ENCODE measurements at regions not wholly inside any gene's neighbourhood (a gene's known extent, or its start where the extent isn't known, plus 50 kb on each side); places are given as distances from the start of the nearest gene placed in this dataset.
"Not testable (repeated sequence)": the region's sequence is repeated elsewhere in the genome, so short reads cannot be mapped to it uniquely, and the experiment has no call there.

DNA sequence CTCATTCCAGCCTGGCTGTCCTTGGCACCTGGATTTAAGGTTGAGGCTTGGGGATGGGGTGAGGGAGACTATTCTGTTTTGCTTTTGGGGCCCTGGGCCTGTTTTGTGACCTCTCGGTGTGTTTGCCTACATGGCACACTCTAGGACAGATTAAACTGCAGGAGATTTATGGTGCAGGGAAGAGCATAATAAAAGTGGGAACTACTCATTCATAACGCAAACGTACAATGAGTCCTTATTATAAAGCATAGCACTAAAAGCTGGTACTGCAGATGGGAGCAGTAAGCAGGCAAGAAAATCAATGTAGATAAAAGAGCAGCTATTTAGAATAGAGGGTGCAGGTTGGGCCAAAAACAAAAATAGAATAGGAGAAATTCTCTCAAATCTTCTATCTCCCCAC, 238.4 kb downstream of the ACTR3 start:
- DNase-seq (ENCODE audit: extremely low read depth, low read depth) = no peak

DNA sequence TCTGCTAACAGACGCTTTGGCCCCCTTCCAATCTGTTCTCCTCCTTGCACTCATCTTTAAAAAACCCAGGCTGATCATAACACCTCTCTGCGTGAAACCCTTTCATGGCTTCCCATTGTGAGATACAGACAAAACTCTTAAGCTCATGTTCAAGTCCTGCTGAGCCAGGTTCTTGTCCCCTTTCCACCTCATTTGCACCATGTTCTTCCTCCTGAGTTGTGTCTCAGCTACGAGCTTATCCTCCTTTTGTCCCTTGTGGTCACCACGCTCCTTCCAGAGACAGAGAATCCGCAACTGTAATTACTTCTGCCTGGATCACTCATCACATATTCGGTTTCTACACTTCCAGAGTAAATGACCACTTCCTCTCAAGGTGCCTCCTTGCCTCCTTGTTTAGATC, 238.8 kb downstream of the ACTR3 start:
- no peak for DNase-seq (ENCODE audit: extremely low read depth, low read depth)

DNA sequence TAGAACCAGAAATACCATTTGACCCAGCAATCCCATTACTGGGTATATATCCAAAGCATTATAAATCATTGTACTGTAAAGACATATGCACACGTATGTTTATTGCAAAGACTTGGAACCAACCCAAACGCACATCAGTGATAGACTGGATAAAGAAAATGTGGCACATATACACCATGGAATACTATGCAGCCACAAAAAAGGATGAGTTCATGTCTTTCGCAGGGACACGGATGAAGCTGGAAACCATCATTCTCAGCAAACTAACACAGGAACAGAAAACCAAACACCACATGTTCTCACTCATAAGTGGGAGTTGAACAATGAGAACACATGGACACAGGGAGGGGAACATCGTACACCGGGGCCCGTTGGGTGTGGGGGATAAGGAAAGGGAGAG, 242.2 kb downstream of the ACTR3 start:
- DNase-seq (ENCODE audit: extremely low read depth, low read depth) = not testable (repeated sequence)

DNA sequence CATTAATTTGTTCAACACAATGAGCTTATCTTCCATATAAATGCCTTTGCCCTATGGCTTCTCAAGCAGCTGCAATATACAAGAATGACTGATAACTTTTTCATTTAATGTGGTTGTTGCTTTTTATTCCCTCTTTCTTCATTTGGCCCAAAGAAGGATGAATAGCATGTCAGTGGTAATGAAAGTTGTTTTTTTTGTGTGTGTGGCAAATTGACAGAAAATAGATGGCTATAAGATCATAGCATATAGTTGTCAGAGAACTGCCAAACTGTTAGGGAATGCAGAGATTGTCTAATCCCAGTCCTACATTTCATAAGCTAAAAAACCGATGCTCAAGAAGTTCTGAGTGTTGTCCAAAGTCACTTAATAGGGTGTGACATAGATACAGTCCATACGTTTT, 244.3 kb downstream of the ACTR3 start:
- no peak for DNase-seq (ENCODE audit: extremely low read depth, low read depth)

DNA sequence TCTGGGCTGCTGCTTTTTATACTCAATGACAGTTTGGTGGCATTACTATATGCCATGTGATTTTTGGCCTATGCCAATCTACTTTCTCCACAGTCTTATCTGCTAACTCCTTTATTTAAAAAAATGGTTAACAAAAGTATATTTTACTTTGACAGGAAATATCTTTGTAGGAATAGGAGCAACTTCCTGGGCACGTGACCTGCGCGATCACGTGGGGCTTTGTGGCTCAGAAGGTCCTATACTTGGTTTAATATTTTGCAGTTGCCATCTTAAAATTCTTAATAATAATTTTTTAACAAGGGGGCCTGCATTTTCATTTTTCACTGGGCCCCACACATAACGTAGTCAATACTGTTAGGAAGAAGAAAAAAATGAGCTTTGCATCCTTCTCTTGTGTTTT, 249.7 kb downstream of the ACTR3 start:
- no peak for DNase-seq (ENCODE audit: extremely low read depth, low read depth)

DNA sequence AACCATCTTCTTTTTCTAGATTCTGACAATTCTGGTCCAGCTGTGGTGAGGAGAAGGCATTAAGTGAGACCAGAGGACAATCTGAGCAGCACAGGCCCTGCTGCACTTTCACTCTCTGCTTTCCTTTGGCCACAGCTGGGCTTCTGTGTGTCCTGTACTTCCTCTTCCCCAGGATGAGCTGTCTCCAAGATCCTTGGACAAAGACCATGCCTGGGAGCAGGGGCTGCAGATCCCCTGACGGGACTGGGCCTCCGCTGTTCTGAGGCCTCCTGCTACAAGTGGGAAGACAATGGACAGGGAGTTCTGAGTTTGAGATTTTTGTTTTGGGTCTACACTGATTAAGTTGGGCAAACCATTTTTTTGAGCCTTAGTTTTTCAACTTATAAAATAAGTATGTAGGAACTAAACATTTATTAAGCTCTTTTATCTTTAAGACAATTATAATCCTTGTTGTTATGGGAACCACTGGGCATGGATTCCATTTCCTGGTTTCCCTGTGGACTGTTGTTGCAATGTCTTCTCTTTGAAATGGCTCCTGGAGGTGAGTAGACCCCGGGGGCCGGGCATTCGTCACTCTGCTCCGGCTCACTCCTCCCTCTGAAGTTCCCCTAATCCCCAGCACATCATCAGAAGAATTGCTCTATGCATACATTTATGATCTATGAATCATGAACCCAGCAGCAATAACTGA, 266.6 kb downstream of the ACTR3 start:
- DNase-seq (ENCODE audit: extremely low read depth, low read depth) = no peak

DNA sequence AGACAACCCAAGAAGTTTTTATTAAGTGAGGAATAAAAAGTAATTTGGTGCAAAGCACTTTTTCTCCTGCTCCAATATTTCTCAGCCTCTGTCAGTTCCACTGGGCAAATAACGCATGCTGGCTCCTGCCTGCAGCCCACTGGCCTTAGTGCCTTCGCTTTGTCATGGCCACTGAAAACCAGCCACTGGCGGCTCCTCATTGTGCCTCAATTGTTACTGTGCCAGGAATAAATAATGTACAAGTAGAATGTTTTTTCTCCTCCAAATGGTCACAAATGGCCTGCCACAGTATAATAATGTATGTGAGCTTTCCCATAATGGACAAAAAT, 267.1 kb downstream of the ACTR3 start:
- DNase-seq (ENCODE audit: extremely low read depth, low read depth) = no peak

DNA sequence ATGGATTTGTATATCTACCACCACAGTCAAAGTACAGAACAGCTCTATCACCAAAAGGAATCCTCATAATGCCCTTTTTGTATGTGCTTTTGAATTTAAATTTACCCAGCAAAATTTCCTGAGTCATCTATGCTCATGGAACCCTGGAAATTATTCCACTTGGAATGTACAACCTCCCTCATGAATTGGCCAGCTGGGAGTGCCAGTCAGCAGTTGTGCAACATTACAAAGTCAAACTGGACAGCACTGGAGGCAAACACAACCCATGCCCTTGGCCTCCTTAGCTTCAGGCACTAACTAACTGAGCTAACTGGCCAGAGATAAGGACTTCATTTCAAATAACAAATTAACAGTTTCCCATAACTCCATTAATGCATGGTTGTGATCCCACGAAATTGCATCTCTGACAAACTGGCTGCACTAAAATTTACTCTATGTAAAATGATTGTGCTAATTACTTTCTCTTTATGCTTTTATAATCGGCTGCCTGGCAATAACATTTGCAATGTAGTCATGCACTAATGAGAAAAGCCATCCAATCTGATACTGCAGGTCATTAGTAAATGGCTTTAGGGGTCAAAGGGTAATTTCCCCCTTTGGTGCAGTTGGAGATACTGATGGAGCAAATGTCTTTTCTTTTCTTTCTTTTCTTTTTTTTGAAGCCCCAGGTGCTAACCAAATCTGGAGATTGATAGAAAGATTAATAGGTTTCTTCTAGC, 270.5 kb downstream of the ACTR3 start:
- no peak for DNase-seq (ENCODE audit: extremely low read depth, low read depth)

DNA sequence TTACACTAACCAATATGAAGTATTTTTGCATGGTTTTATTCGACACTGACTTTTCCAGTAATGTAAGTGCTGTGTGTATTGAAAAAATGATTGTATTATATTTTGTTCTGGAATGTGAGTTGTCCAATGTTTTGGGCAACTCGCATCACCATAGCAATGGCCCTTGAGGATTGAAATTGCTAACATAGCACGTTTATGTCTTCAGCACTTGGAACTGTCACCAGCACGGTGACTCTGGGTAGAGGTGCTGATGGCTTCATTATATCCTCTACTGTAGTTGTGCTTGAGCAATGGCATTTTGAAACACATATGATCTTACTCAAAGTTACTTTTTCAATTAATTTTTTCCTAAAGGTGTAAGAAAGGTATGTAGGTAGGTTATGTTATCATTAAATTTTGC, 271.5 kb downstream of the ACTR3 start:
- no peak for DNase-seq (ENCODE audit: extremely low read depth, low read depth)

DNA sequence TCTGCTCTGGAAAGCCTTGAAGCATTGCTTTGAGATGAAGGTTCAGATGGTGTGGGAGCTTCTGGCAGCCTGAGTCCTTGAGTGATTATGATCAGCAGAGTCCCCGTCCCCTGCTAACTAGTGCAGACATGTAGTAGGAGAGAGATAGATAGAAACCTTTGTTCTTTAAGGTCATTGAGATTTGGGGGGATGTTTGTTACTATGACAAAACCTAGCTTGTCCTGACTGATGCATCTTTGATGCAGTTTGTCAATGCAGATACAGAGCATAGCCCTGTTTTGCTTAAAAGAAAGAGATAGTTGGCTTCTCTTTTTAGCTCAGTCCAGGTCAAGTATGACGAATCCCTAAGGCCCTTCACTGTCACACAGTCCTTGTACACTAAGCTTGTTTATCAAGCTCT, 274.6 kb upstream of the DPP10 start:
- DNase-seq (ENCODE audit: extremely low read depth, low read depth) = no peak

DNA sequence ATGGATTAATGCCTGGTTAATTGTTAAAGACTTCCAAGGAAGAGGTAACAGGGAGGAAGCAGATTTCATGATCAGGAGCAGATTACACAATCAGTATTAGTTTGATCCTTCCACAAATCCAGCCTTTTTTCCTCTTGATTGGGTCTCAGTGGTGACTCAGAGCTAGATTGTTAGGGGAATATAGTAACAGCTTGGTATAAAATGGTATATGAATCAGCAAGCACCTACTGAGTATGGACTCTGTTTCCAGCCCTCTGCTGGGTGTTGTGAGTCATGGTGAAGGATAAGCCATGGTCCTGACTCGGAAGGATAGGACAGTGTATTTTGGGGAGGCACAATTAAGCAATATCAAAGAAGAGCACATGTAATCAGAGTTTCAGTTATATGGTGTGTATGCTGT, 272.4 kb upstream of the DPP10 start:
- DNase-seq (ENCODE audit: extremely low read depth, low read depth) = no peak

DNA sequence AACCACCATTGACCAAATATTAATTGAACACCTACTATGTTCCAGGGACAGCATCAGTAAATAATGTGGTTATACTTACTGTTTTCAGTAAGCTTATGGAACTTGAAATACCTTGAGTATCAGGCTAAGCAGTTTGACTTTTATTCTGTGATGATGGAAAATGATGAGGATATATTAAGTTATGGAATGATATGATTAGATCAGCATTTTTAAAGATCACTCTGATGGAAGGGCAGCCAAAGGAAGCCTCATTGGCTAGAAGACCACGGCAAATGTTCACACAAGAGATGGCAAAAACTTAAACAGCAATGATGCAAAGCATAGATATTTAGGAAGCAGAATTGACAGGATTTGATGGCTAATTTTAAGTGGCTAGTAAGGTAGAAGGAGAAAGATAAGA, 266.9 kb upstream of the DPP10 start:
- no peak for DNase-seq (ENCODE audit: extremely low read depth, low read depth)

DNA sequence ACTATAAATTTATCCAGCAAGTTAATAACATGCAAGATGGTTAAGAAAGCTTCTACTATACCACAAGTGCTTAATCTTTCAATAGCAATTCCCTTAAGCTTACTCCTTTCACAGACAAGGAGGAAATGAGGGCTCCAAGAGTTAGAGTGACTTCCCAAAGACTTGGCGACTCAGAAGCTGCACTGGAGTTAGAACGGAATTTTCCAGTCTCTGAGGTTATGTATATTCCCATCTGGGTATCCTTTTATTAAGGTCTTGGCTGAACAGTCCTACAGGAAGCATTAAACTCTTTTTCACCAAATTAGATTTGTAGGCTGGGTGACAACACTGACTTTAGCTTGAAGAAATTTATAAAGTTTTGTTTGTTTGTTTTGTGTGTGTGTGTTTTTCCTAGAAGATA, 256.9 kb upstream of the DPP10 start:
- no peak for DNase-seq (ENCODE audit: extremely low read depth, low read depth)

DNA sequence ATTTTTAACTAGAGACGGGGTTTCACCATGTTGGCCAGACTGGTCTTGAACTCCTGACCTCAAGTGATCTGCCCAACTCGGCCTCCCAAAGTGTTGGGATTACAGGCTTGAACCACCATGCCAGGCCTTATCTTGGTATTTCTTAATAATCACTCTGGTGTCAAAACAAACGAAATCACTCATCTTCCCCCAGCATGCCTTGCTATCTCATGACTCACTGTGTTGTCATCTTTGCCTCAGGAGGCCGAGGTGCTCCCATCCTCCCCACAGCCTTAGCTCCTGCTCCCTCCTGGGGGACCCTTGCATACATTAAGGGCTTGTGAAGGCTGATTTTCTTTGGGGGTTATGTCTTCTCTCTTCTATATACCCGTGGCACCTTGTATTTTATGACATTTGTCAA, 250.1 kb upstream of the DPP10 start:
- DNase-seq (ENCODE audit: extremely low read depth, low read depth) = peak; percentile 49

DNA sequence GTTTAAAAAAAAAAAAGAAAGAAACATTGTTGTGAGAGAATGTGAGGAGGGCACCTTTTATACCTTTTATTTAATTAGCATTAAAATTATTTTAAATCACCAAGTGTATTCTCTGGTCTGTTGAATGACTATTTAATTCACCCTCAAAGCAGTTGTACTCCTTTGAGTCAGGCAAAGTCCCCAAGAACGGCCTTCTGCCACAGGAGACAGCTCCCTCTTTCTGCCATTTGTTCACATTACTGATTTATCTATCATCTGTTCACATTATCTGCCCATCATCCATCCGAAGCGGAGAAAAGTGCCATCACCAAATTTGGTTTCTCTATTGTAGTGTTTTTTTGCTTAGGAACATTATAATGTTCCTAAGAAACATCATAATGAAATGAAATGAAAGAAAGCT, 240.7 kb upstream of the DPP10 start:
- DNase-seq (ENCODE audit: extremely low read depth, low read depth) = peak; percentile 14

DNA sequence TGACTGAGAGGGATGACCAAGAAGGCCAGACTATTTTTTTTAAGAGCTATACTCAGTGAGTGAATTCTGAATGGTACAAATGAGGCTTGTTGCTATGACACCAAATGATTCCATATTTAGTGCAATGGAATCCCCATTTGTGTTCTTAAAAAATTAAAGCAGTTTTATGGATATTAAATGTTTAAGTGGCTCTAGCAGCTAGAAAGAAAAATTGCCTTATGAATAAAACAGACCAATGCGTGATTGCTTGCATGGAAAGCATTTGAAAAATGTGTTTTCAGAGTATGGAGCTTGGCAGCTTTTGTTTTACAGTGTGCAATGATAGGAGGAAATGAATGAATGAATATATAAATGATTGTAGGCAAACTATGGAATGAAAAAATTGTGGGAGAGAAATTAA, 238.8 kb upstream of the DPP10 start:
- no peak for DNase-seq (ENCODE audit: extremely low read depth, low read depth)

DNA sequence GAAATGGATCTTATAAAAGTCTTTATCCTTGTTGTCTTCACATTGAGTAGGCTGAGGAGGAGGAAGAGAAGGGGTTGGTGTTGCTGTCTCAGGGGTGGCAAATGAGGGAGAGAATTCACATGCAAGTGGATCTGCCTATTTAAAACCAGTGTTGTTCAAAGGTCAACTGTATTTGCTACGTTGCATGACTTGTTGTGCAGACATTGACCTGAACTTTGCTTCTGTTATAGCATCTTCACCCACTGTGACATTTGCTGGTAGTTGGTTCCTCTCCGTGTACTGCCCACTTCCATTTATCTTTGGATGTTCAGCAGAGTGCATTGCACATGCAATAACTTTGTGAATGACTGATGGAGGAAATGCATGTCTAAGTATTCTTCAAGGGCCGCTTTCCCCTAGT, 228.6 kb upstream of the DPP10 start:
- DNase-seq (ENCODE audit: extremely low read depth, low read depth) = no peak

DNA sequence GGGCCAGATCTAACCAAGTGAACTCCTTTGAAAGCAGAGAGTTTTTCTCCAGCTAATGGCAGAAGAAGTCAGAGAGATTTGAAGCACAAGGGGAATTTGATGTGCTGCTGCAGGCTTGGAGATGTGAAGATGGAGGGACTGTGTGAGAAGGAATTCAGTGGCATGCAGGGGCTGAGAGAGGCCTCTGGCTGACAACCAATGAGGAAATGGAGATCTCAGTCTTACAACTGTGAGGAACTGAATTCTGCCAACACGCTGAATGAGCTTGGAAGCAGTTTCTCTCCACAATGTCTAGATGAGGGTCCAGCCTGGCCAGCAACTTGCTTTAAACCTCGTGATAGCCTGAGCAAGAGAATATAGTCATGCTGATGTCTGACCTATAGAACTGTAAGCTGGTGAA, 224.1 kb upstream of the DPP10 start:
- no peak for DNase-seq (ENCODE audit: extremely low read depth, low read depth)

DNA sequence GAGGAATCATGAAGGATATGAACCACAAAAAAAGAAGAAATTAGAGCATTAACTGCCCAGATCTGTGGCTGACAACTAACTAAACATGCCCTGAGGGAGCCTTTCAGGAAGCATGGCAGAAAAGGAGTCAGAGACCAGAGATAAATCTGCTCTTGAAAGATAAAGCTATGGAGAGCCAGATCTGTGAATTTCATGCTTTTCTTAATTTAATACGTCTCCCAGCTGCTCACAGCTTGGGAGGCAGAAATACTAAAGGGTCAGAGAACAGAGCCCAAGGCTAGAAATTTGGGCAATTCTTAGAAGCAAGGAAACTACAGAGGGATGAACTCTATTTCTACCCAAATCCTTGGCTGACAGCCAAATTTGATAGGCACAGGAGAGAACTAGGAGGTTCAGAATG, 223.0 kb upstream of the DPP10 start:
- no peak for DNase-seq (ENCODE audit: extremely low read depth, low read depth)

DNA sequence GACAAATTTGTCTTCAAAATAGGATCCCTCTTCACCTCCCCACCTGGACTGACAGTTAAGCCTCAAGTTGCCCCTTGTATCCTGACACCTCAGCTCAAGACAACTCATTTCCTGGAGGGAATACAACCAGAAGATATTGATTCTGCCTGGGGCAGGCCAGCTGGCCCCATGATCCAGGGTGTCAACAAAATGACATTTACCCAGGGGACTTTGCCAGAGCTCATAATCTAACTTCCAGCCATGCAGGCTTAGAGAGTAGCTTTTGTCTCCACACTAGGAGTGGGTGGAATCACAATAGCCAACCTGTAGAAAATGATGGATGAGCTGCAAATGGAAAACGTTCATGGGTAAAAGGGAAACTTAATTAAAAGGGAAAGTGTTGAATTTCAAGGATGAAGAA, 220.1 kb upstream of the DPP10 start:
- DNase-seq (ENCODE audit: extremely low read depth, low read depth) = no peak

DNA sequence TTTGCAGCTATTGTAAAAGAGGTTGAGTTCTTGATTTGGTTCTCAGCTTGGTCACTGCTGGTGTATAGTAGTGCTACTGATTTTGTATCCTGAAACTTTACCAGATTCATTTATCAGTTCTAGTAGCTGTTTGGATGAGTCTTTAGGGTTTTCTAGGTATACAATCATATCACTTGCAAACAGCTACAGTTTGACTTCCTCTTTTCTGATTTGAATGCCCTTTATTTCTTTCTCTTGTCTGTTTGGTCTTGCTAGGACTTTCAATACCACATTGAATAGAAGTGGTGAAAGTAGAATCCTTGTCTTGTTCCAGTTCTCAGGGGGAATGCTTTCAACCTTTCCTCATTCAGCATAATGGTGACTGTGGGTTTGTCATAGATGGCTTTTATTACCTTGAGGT, 210.5 kb upstream of the DPP10 start:
- no peak for DNase-seq (ENCODE audit: extremely low read depth, low read depth)

DNA sequence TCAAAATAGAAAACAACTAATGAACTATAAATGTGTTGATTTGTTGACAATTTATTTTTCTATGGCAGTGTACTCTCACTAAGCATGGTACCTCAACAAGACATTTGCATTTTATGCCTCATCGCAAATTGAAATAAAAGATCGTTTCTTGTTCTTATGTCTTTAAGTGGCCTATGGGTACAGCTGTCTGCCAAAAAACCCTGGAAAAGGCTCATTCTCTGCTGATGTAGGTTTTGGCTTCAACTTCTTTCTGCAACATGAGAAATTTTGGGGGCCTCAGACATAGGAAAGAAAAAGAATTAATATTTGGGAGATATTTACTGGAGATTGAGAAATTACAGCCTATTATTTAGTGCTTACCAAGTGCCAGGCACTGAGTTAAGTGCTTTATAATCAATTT, 205.1 kb upstream of the DPP10 start:
- DNase-seq (ENCODE audit: extremely low read depth, low read depth) = no peak

All from NCI-H460 (cell line).